ENCODE measurements at regions not wholly inside any gene's neighbourhood (a gene's known extent, or its start where the extent isn't known, plus 50 kb on each side); places are given as distances from the start of the nearest gene placed in this dataset.

- TF ChIP-seq CTCF (IDR thresholded peaks at IDR 0.05) = no peak
- no peak for TF ChIP-seq EZH2phosphoT487 (IDR thresholded peaks at IDR 0.05)
- no peak for TF ChIP-seq EZH2 (IDR thresholded peaks at IDR 0.05)
These were observed 302.0 kb downstream of the ALDH8A1 start for GRCh38 chr6:134647861-134648260.

Data from neural progenitor cell (in vitro differentiated cells).